Activated naive CD4-positive, alpha-beta T cell treated with anti-CD3 and anti-CD28 coated beads for 36 hours (primary cell): ENCODE measurements at regions not wholly inside any gene's neighbourhood (a gene's known extent, or its start where the extent isn't known, plus 50 kb on each side); places are given as distances from the start of the nearest gene placed in this dataset.
A peak's percentile ranks its signal among the peaks of the same experiment; 100 is the strongest.

ENCODE experiments used
- CTCF ChIA-PET: fragments of 350-600 bp; sonication (Branson Sonifier 250); formaldehyde crosslinking; loops from one replicate; lab custom pipeline; 2021; ENCODE audit warnings: antibody characterized with exemption; lab: Charles Lee
- DNase-seq: peaks from one replicate; pipeline ENCODE4 v3.0.0-alpha.2; 2020
- H3K27ac Mint-ChIP-seq: one replicate; pipeline ENCODE4 v1.8.0; 2021; ENCODE audit warnings: mild to moderate bottlenecking, mixed read lengths
- H3K27me3 Mint-ChIP-seq: one replicate; pipeline ENCODE4 v1.8.0; 2021; ENCODE audit warnings: low read depth, mixed read lengths
- H3K36me3 Mint-ChIP-seq: one replicate; pipeline ENCODE4 v1.8.0; 2021; ENCODE audit warnings: low read depth, mixed read lengths
- H3K4me1 Mint-ChIP-seq: one replicate; pipeline ENCODE4 v1.8.0; 2021; ENCODE audit warnings: low read depth, mixed read lengths
- H3K4me3 Mint-ChIP-seq: one replicate; pipeline ENCODE4 v1.8.0; 2021; ENCODE audit warnings: mild to moderate bottlenecking, moderate library complexity, mixed read lengths
- H3K9me3 Mint-ChIP-seq: one replicate; pipeline ENCODE4 v1.8.0; 2021; ENCODE audit warnings: mixed read lengths
- intact Hi-C: fragments of 100-400 bp; cut with micrococcal nuclease; formaldehyde crosslinking; loops from one replicate; pipeline ENCODE4 v1.15.1; 2023

DNA sequence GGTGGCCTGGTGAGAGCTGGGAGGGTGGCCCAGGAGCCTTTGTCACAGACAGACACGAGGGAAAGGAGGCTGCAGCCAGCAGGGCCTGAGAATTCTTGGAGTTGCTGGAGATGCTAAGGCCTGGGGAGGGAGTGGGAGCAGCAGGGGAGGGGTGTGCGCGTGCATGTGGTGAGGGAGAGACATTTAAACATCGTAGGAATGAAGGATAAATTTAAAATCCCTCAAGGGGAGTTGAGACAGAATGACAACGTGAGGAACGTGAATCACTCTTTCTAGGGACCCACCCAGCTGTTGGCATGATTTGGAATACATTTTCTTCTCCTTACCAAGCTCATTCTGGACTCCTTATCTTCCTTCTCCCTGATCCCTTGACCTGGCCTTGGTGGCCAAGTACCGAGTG lies 73.3 kb upstream of the CACNA1E start:
- no peak overlapping the region for H3K27ac Mint-ChIP-seq
- intact Hi-C loops: no loop called here
- H3K36me3 Mint-ChIP-seq: no peaks in the 10 kb centered on the region
- CTCF ChIA-PET: interaction anchor here (1.7 kb wide), 1 partner anchor 15 kb away, joined by 5 read pairs; no protein-coding TSS in a partner anchor
- peaks cover 10% of the 10 kb centered on the region for H3K4me1 Mint-ChIP-seq
- DNase-seq: no peak
- H3K9me3 Mint-ChIP-seq: no peaks in the 10 kb centered on the region
- H3K27me3 Mint-ChIP-seq: no peaks in the 10 kb centered on the region
- H3K4me3 Mint-ChIP-seq: no peak overlapping the region

DNA sequence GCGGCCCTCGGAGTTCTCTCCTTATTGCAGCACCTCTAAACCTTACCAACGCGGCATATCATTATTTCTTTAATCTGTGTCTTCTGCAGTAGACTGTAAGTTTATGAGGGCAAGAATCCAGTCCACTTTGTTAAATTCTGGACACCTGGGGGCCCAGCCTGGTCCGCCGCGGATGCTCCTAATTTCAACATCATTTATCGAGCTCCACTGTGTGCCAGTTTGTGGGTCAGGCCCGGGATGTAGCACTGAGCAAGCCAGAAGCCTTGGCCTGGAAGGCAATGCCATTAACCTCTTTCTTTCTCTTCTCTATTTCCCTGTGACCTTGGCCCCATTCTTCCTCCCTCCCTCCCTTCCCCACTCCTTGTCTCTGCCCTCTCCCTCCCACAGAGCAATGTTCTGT lies 70.6 kb upstream of the CACNA1E start:
- CTCF ChIA-PET: no interaction called here
- Mint-ChIP-seq H3K4me3 (no peak overlapping the region), H3K27me3 (no peaks in the 10 kb centered on the region), H3K4me1 (no peaks in the 10 kb centered on the region), H3K27ac (no peak overlapping the region), H3K9me3 (no peaks in the 10 kb centered on the region), H3K36me3 (no peaks in the 10 kb centered on the region)
- no peak for DNase-seq
- intact Hi-C loops: no loop called here

DNA sequence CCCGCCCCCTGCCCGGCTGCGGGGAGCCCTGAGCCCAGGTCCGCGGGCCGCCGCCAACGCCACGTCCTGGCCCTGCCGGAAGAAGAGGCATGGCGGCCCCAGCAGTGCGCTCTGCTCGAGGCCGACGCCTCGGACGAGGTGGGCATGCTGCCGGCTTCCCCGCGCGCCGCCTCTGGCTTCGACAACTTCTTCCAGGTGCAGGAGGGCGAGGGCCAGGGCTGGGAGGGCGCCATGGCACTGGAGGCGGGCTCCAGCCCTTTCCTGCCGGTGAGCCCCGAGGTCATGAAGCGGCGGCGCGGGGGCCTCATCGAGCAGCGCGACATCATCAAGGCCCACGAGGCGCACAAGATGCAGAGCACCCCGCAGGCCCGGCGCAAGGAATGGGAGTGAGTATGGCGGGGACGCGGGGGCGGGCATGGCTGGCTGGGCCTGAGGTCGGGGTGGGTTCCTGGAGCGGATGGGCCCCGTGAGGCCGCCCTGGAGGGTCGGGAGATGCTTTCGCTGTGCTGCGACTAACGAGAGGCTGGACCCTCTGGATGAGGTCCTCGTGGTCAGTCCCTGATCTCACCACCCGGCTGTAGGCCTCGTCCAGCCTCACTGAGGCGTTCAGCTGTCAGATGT lies 70.0 kb upstream of the CACNA1E start:
- CTCF ChIA-PET: interaction anchor here (0.9 kb wide), 1 partner anchor 12 kb away, joined by 3 read pairs; no protein-coding TSS in a partner anchor
- Mint-ChIP-seq H3K27me3 (no peaks in the 10 kb centered on the region), H3K27ac (no peak overlapping the region), H3K36me3 (no peaks in the 10 kb centered on the region), H3K4me1 (no peaks in the 10 kb centered on the region), H3K4me3 (no peak overlapping the region), H3K9me3 (no peaks in the 10 kb centered on the region)
- intact Hi-C loops: no loop called here
- DNase-seq: no peak

DNA sequence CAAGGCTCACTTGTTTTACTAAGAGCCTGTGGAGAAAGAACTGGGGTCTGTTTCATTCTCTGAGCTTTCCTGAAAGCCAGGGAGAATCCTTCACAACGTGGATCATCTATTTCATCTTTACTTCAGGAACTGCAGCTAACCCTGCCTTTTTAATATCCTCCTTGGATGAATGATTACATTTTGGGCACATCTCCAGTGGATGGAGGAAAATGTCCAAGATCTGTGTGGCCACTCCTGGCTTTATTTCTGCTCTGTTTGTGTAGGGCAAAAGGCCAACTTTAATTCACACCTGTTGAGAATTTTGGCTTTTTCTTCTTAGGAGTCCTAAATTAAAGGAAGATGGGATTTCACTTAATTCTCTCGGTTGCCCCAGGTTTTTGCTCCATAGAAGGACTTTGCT lies 69.5 kb upstream of the CACNA1E start:
- Mint-ChIP-seq H3K4me3 (no peak overlapping the region), H3K27me3 (no peaks in the 10 kb centered on the region), H3K4me1 (no peaks in the 10 kb centered on the region), H3K9me3 (no peaks in the 10 kb centered on the region), H3K27ac (no peak overlapping the region), H3K36me3 (no peaks in the 10 kb centered on the region)
- CTCF ChIA-PET: interaction anchor here (0.9 kb wide), 1 partner anchor 11 kb away, joined by 3 read pairs; no protein-coding TSS in a partner anchor
- intact Hi-C loops: no loop called here
- no peak for DNase-seq

DNA sequence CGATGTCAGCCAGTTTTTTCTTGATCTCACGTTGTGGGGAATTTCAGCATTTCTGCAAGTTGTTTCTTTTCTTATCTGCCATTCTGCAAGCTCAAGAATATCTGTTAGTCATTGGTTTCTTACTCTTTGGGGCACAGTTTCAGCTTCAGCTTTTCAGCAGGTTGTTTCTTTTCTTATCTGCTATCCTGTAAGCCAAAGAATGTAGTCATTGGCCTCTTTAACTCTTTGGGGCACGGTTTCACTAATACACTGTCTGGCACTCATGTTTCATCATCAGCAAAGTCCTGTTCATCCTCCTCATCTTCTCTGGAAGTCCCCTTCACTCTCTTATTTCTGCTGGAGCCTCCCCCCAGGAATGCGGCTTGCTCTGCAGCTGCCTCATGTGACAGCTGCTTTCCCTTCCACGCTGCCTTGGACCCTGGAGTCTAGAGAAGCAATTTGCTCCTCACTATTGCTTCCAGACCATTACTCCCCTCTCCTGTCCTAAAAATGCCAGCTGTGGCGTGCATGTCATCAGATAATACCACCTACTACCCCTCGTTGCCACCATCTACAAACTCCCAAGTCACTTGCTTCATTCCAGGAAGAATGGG lies 67.0 kb upstream of the CACNA1E start:
- H3K36me3 Mint-ChIP-seq: no peaks in the 10 kb centered on the region
- no peak overlapping the region for H3K4me3 Mint-ChIP-seq
- CTCF ChIA-PET: interaction anchor here (0.7 to 1.3 kb wide), 5 partner anchors 9 to 223 kb away, joined by 3 to 4 read pairs (median 3); no protein-coding TSS in a partner anchor
- no peak overlapping the region for H3K27ac Mint-ChIP-seq
- H3K9me3 Mint-ChIP-seq: no peaks in the 10 kb centered on the region
- no peak for DNase-seq
- H3K4me1 Mint-ChIP-seq: no peaks in the 10 kb centered on the region
- intact Hi-C loops: loop anchor here (1.0 kb wide), 1 partner anchor 18 kb away; no protein-coding TSS in a partner anchor
- no peaks in the 10 kb centered on the region for H3K27me3 Mint-ChIP-seq

DNA sequence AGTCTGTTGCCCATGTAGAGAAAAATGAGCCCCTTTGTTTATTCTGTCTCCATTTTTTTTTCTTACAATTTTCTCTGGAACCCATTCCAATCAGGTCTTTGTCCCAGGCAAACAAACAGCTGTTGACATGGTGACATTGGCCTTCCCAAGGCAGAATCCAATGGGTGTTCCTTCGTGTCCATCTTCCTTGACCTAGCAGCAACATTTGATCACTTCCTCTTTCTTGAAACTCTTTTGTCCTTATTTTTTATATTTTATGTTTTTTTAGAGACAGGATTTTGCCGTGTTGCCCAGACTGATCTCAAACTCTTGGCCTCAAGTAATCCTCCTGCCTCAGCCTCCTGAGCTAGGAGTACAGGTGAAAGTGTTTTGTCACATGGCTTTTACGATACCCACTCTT lies 65.4 kb upstream of the CACNA1E start:
- DNase-seq: no peak
- no peak overlapping the region for H3K27ac Mint-ChIP-seq
- H3K36me3 Mint-ChIP-seq: no peaks in the 10 kb centered on the region
- CTCF ChIA-PET: interaction anchor here (1.0 to 1.4 kb wide), 3 partner anchors 11 to 229 kb away, joined by 4 read pairs; no protein-coding TSS in a partner anchor
- no peaks in the 10 kb centered on the region for H3K4me1 Mint-ChIP-seq
- H3K4me3 Mint-ChIP-seq: no peak overlapping the region
- intact Hi-C loops: no loop called here
- H3K9me3 Mint-ChIP-seq: no peaks in the 10 kb centered on the region
- no peaks in the 10 kb centered on the region for H3K27me3 Mint-ChIP-seq

DNA sequence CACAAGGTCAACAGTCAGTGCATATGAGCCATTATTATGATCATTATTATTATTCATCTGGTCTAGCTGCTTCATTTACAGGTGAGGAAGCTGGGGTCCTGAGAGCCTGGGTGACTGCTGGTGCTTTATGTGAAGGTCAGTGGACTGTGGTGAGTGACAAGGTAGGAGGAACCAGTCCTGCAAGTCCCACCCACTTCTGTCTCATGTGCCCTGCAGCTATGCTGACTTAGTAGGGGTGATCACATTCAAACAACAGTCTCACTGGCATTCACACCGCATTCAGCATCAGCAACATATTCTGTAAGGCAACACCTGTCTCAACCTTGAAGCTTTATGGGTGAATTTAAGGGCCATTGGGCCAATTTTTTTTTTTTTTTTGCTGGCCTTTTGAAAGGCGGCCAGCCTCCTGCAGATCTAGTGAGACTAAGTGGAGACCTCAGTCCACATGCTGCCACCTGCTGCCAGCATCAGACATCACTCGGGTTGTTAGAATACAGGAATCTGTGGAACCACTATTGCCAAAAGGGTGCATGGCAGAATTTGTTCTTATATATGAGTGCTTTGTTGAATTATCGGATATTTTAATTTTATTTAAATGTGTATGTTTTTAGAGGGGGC lies 59.9 kb upstream of the CACNA1E start:
- intact Hi-C loops: loop anchor here (1.0 to 10.0 kb wide), 4 partner anchors 27 to 529 kb away; no protein-coding TSS in a partner anchor
- no peaks in the 10 kb centered on the region for H3K9me3 Mint-ChIP-seq
- CTCF ChIA-PET: interaction anchor here (0.6 to 5.6 kb wide), 13 partner anchors 25 to 878 kb away, joined by 3 to 44 read pairs (median 4); no protein-coding TSS in a partner anchor
- H3K4me1 Mint-ChIP-seq: peaks cover 16% of the 10 kb centered on the region
- H3K27ac Mint-ChIP-seq: no peak overlapping the region
- no peak overlapping the region for H3K4me3 Mint-ChIP-seq
- H3K27me3 Mint-ChIP-seq: peaks cover 17% of the 10 kb centered on the region
- no peaks in the 10 kb centered on the region for H3K36me3 Mint-ChIP-seq
- DNase-seq: peak; percentile 73

DNA sequence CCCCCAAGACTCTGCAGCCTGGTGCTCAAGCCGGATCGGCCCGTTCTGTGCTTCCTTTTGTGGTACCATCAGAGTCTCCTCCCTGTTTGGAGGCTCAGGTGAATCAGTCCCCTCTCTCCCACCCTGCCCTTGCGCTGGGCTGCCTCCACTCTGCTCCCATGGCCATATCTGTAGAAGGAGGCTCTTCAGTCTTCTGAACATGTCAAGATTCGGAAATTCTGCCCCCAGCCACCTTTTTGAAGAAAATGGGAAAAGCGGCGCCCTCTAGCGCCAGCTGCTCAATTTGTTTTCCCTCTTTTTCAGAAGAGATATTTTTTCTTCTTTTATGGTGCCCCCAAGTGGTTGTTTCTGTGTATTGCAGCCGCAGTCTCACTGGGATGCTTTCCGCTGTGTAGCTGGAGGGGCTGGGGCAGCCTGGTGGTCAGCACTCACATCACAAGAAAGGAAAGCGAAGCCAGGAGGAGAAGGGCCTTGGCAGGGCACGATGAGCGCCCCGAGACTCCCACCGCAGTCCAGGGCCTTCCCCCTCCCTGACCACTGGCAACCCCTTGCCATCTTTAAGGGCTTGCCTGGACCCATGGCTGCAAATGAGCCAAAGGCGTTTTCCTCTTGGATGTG lies 58.4 kb upstream of the CACNA1E start:
- H3K4me1 Mint-ChIP-seq: peaks cover 16% of the 10 kb centered on the region
- CTCF ChIA-PET: interaction anchor here (0.6 to 2.8 kb wide), 30 partner anchors 8 to 630 kb away, joined by 3 to 49 read pairs (median 5); no protein-coding TSS in a partner anchor
- no peaks in the 10 kb centered on the region for H3K36me3 Mint-ChIP-seq
- no peaks in the 10 kb centered on the region for H3K9me3 Mint-ChIP-seq
- intact Hi-C loops: loop anchor here (2.0 to 10.0 kb wide), 3 partner anchors 100 to 530 kb away; no protein-coding TSS in a partner anchor
- DNase-seq: peak; percentile 91
- peak overlapping the region; percentile 46 for H3K4me3 Mint-ChIP-seq
- peaks cover 17% of the 10 kb centered on the region for H3K27me3 Mint-ChIP-seq
- no peak overlapping the region for H3K27ac Mint-ChIP-seq

DNA sequence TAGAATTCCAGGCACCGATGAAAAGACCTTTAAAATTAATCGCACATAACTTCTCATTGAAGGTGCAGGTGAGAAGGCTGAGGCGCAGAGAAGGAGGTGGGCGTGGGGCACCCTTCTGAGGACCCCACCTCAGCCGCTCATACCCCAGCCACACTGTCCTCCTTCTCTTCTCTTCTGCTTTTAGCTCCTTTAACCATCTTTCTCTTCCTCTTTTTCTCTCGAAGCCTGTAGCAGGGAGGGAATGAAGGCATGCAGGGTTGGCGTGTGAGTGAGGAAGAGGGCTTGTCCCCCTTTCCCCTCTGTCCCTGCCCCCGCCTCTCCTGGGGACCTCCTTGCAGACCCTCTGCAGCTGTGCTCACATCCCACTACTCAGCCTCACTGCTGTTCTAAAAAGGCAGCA lies 57.8 kb upstream of the CACNA1E start:
- CTCF ChIA-PET: interaction anchor here (0.5 to 2.8 kb wide), 27 partner anchors 8 to 1984 kb away, joined by 3 to 49 read pairs (median 5); no protein-coding TSS in a partner anchor
- Mint-ChIP-seq H3K4me1 (peaks cover 18% of the 10 kb centered on the region), H3K9me3 (no peaks in the 10 kb centered on the region), H3K4me3 (no peak overlapping the region), H3K36me3 (no peaks in the 10 kb centered on the region), H3K27me3 (peaks cover 17% of the 10 kb centered on the region), H3K27ac (no peak overlapping the region)
- intact Hi-C loops: loop anchor here (2.0 to 10.0 kb wide), 3 partner anchors 101 to 531 kb away; no protein-coding TSS in a partner anchor
- DNase-seq: no peak

DNA sequence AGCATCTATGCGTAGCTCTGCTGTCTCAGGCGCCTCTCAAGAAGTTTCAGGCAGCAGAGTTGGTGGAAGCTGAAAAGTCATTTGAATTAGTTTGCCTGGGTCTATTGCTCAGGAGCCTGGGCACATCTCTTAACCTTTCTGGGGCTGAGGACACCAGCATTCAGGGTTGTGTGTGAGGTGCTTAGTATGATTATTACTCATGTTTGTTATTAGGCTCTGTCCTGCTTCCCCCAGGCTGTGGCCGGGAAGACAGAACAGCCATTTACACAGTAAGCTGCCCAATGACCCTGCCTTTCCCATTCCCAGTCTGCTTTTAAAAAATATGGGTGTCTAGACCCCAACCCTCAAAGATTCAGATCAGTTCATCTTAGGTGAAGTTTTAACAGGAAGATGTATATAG lies 53.9 kb upstream of the CACNA1E start:
- no peak for DNase-seq
- intact Hi-C loops: loop anchor here (10.0 kb wide), 1 partner anchor 535 kb away; no protein-coding TSS in a partner anchor
- Mint-ChIP-seq H3K36me3 (no peaks in the 10 kb centered on the region), H3K4me3 (no peak overlapping the region), H3K4me1 (peaks cover 7% of the 10 kb centered on the region), H3K27me3 (peaks cover 18% of the 10 kb centered on the region), H3K27ac (no peak overlapping the region), H3K9me3 (no peaks in the 10 kb centered on the region)
- CTCF ChIA-PET: interaction anchor here (1.0 to 2.9 kb wide), 4 partner anchors 236 to 246 kb away, joined by 3 to 26 read pairs (median 4); no protein-coding TSS in a partner anchor

DNA sequence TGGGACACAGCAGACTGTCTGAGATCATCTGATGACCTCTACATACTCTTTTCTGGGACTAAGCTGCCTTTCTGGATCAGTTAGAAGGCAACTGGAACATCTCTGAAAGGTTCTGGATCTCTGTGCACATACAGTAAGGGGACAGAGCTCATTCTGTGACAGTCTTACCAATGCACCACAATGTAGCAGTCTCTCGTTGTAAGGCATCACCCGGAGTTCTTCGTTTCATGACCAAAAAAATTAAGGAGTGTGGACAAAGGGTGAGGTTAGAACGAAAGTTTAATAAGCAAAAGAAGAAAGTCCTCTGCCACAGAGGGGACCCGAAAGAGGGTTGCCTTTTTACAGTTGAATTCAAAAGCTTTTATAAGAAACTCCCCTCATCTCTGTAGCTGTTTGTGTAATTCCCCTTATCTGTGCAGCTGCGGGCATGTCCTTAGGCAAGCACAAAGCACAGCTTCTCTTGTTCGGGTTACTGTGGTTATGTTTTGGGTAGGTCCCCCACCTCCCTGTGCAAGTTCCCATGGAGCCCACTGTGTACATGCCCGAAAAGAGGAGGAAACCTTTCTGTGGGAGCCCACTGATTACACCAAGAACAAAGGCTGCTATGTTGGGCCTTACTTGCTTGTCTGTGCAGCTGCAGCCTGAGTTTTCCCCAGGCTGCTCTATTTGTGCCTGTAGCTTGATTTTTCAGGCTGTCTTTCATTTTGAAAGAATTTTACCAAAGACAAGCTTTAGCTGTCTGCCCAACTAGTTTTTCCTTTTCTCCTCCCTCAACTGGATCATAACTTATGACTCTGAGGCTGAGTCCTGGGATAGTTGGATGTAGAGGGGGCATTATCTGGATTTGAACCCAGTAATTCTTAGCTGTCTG lies 53.1 kb upstream of the CACNA1E start:
- peaks cover 2% of the 10 kb centered on the region for H3K4me1 Mint-ChIP-seq
- H3K4me3 Mint-ChIP-seq: no peak overlapping the region
- no peak for DNase-seq
- CTCF ChIA-PET: interaction anchor here (0.6 to 2.9 kb wide), 6 partner anchors 13 to 914 kb away, joined by 3 to 26 read pairs (median 4); no protein-coding TSS in a partner anchor
- H3K9me3 Mint-ChIP-seq: no peaks in the 10 kb centered on the region
- peaks cover 15% of the 10 kb centered on the region for H3K27me3 Mint-ChIP-seq
- H3K27ac Mint-ChIP-seq: no peak overlapping the region
- H3K36me3 Mint-ChIP-seq: no peaks in the 10 kb centered on the region
- intact Hi-C loops: no loop called here
